ENCODE measurements at regions not wholly inside any gene's neighbourhood (a gene's known extent, or its start where the extent isn't known, plus 50 kb on each side); places are given as distances from the start of the nearest gene placed in this dataset.
"Not testable (repeated sequence)": the region's sequence is repeated elsewhere in the genome, so short reads cannot be mapped to it uniquely, and the experiment has no call there.

- no peak overlapping the region for H3K4me3 ChIP-seq (ENCODE audit: low read depth in 1 of 2, low read length in 2 of 2)
- no peak overlapping the region for H3K27ac ChIP-seq (ENCODE audit: low read depth in 2 of 2, low read length in 1 of 2)
- H3K27me3 ChIP-seq (ENCODE audit: control insufficient read depth in 1 of 2, insufficient read depth in 2 of 2, low read length in 2 of 2), result no peaks in the 10 kb centered on the region
- 85 to 91% methylated on average over 2 of the region's 2 CpGs for WGBS, 2 donors
- H3K4me1 ChIP-seq (ENCODE audit: control insufficient read depth in 2 of 2, insufficient read depth in 2 of 2, low read length in 1 of 2), result no peaks in the 10 kb centered on the region
- H3K36me3 ChIP-seq (ENCODE audit: control insufficient read depth in 2 of 2, insufficient read depth in 2 of 2, low read length in 1 of 2), result no peaks in the 10 kb centered on the region
- peaks cover 2% of the 10 kb centered on the region in 2 donors for H3K9me3 ChIP-seq (ENCODE audit: control insufficient read depth in 2 of 2, insufficient read depth in 1 of 2, low read depth in 1 of 2, low read length in 1 of 2)
Measured at GRCh38 chr4:34412233-34412632, 1832.1 kb downstream of the ARAP2 start.

DNA sequence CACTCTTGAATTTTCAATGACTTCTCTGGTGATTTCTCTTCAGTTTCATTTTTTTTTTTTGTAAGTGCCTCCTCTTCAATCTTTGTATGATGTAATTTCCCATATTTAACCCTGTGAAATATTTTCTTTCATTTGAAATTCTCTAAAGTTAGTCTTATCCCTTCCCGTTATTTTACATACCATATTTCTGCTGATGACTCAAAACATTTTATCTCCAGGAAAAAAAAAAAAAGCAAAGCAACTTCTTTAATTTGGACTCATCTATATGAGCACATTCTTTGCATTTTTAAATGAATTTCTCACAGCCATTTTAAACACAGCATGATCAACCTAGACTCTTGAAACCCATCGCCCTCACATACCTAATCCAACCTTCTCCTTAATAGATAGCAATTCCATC lies 1831.4 kb downstream of the ARAP2 start:
- Histone ChIP-seq H3K36me3 (ENCODE audit: control insufficient read depth in 2 of 2, insufficient read depth in 2 of 2, low read length in 1 of 2) (no peaks in the 10 kb centered on the region), H3K27me3 (ENCODE audit: control insufficient read depth in 1 of 2, insufficient read depth in 2 of 2, low read length in 2 of 2) (no peaks in the 10 kb centered on the region), H3K4me1 (ENCODE audit: control insufficient read depth in 2 of 2, insufficient read depth in 2 of 2, low read length in 1 of 2) (no peaks in the 10 kb centered on the region), H3K4me3 (ENCODE audit: low read depth in 1 of 2, low read length in 2 of 2) (no peak overlapping the region), H3K9me3 (ENCODE audit: control insufficient read depth in 2 of 2, insufficient read depth in 1 of 2, low read depth in 1 of 2, low read length in 1 of 2) (peaks cover 2% of the 10 kb centered on the region in 2 donors), H3K27ac (ENCODE audit: low read depth in 2 of 2, low read length in 1 of 2) (no peak overlapping the region)
- WGBS, 2 donors, result 86 to 89% methylated on average over 2 of the region's 2 CpGs

- H3K4me3 ChIP-seq (ENCODE audit: low read depth in 1 of 2, low read length in 2 of 2), result no peak overlapping the region
- H3K36me3 ChIP-seq (ENCODE audit: control insufficient read depth in 2 of 2, insufficient read depth in 2 of 2, low read length in 1 of 2), result no peaks in the 10 kb centered on the region
- H3K9me3 ChIP-seq (ENCODE audit: control insufficient read depth in 2 of 2, insufficient read depth in 1 of 2, low read depth in 1 of 2, low read length in 1 of 2), result no peaks in the 10 kb centered on the region
- no peaks in the 10 kb centered on the region for H3K27me3 ChIP-seq (ENCODE audit: control insufficient read depth in 1 of 2, insufficient read depth in 2 of 2, low read length in 2 of 2)
- 37 to 63% methylated on average over 3 of the region's 3 CpGs for WGBS, 2 donors
- H3K4me1 ChIP-seq (ENCODE audit: control insufficient read depth in 2 of 2, insufficient read depth in 2 of 2, low read length in 1 of 2), result no peaks in the 10 kb centered on the region
- no peak overlapping the region for H3K27ac ChIP-seq (ENCODE audit: low read depth in 2 of 2, low read length in 1 of 2)
Measured at GRCh38 chr4:34417160-34417559, 1827.2 kb downstream of the ARAP2 start.

- 92 to 94% methylated on average over 2 of the region's 2 CpGs for WGBS, 2 donors
- Histone ChIP-seq H3K27me3 (ENCODE audit: control insufficient read depth in 1 of 2, insufficient read depth in 2 of 2, low read length in 2 of 2) (no peaks in the 10 kb centered on the region), H3K27ac (ENCODE audit: low read depth in 2 of 2, low read length in 1 of 2) (no peak overlapping the region)
Measured at GRCh38 chr4:34419871-34420270, 1824.4 kb downstream of the ARAP2 start.

DNA sequence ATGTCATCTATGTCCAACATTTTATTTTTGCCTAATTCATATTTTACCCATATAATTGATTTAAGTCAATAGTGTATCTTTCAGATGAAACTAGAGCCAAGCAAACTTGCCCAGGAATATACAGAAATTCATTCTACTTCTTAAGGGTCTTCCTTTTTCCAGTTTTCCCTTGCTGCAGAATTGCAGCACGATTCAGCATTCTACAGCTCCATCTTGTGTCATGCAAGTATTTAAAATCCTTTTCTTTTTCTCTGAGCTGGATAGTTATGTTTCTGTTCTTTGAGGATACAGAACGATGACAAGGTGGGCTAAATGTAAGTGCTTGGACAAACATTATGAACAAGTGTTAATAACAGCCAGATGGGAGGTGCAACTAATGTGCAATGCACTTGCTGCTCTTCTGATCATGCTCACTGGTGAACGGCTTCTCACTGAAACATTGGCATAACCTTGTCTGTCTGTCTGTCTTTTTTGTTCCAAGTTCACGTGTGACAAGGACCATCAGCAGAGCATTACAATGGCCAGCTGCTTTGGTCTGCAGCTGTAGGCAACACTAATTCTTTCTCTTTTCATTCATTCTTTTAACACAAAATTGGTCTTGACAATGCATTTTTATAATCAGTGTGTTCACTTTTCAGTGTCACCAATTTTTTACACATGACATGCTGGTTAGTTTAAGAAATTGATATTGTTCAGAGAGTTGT lies 1821.7 kb downstream of the ARAP2 start:
- no peaks in the 10 kb centered on the region for H3K36me3 ChIP-seq (ENCODE audit: control insufficient read depth in 2 of 2, insufficient read depth in 2 of 2, low read length in 1 of 2)
- no peaks in the 10 kb centered on the region for H3K27me3 ChIP-seq (ENCODE audit: control insufficient read depth in 1 of 2, insufficient read depth in 2 of 2, low read length in 2 of 2)
- 26 to 39% methylated on average over 4 of the region's 4 CpGs for WGBS, 2 donors
- no peaks in the 10 kb centered on the region for H3K9me3 ChIP-seq (ENCODE audit: control insufficient read depth in 2 of 2, insufficient read depth in 1 of 2, low read depth in 1 of 2, low read length in 1 of 2)
- no peaks in the 10 kb centered on the region for H3K4me1 ChIP-seq (ENCODE audit: control insufficient read depth in 2 of 2, insufficient read depth in 2 of 2, low read length in 1 of 2)
- H3K27ac ChIP-seq (ENCODE audit: low read depth in 2 of 2, low read length in 1 of 2), result no peak overlapping the region
- H3K4me3 ChIP-seq (ENCODE audit: low read depth in 1 of 2, low read length in 2 of 2), result no peak overlapping the region

More at GRCh38 chr4:34419871-34420270, 1824.4 kb downstream of the ARAP2 start:
- Histone ChIP-seq H3K36me3 (ENCODE audit: control insufficient read depth in 2 of 2, insufficient read depth in 2 of 2, low read length in 1 of 2) (no peaks in the 10 kb centered on the region), H3K9me3 (ENCODE audit: control insufficient read depth in 2 of 2, insufficient read depth in 1 of 2, low read depth in 1 of 2, low read length in 1 of 2) (no peaks in the 10 kb centered on the region), H3K4me3 (ENCODE audit: low read depth in 1 of 2, low read length in 2 of 2) (no peak overlapping the region), H3K4me1 (ENCODE audit: control insufficient read depth in 2 of 2, insufficient read depth in 2 of 2, low read length in 1 of 2) (no peaks in the 10 kb centered on the region)

DNA sequence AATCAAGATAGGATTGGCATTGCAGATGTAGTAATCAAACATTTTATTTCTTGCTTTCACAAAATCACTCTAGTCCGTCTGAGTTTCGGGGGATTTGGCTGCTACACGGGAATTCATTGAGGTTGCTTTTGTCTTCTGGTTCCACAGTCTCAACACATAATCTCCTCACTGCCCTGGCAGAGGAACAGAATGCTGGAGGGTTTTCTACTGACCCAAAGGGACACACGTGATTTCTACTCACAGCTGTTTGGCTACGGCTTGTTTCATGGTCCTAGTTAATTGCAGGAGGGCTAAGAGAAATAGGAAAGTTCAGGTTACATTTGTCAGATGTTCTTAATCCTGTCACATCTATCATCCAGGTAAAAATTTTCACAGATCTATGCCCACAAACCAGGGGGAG lies 1811.6 kb downstream of the ARAP2 start:
- Histone ChIP-seq H3K27ac (ENCODE audit: low read depth in 2 of 2, low read length in 1 of 2) (no peak overlapping the region), H3K9me3 (ENCODE audit: control insufficient read depth in 2 of 2, insufficient read depth in 1 of 2, low read depth in 1 of 2, low read length in 1 of 2) (no peaks in the 10 kb centered on the region), H3K4me3 (ENCODE audit: low read depth in 1 of 2, low read length in 2 of 2) (no peak overlapping the region), H3K27me3 (ENCODE audit: control insufficient read depth in 1 of 2, insufficient read depth in 2 of 2, low read length in 2 of 2) (no peaks in the 10 kb centered on the region), H3K4me1 (ENCODE audit: control insufficient read depth in 2 of 2, insufficient read depth in 2 of 2, low read length in 1 of 2) (no peaks in the 10 kb centered on the region), H3K36me3 (ENCODE audit: control insufficient read depth in 2 of 2, insufficient read depth in 2 of 2, low read length in 1 of 2) (no peaks in the 10 kb centered on the region)
- WGBS, 2 donors, result 63 to 73% methylated on average over 5 of the region's 5 CpGs

DNA sequence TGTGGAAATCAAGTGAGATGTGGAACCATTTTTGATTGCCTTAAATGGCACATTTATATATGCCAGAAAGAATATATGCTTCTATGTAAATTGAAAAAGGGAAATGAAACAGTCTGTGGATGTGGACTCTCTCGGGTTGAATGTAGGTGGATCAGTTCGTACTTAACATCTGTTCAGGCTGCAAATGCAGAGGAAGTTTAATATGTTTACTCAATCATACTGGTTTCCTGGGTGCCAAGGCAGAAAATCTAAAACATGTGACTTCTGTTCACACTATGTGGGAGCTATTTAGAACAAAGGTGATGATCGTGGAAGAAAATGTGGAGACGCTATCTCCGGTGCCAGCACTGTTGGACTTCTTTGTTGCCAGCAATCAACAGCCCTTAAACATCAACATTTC lies 1809.9 kb downstream of the ARAP2 start:
- H3K27ac ChIP-seq (ENCODE audit: low read depth in 2 of 2, low read length in 1 of 2); H3K27me3 ChIP-seq (ENCODE audit: control insufficient read depth in 1 of 2, insufficient read depth in 2 of 2, low read length in 2 of 2); H3K4me1 ChIP-seq (ENCODE audit: control insufficient read depth in 2 of 2, insufficient read depth in 2 of 2, low read length in 1 of 2); H3K4me3 ChIP-seq (ENCODE audit: low read depth in 1 of 2, low read length in 2 of 2); H3K9me3 ChIP-seq (ENCODE audit: control insufficient read depth in 2 of 2, insufficient read depth in 1 of 2, low read depth in 1 of 2, low read length in 1 of 2); H3K36me3 ChIP-seq (ENCODE audit: control insufficient read depth in 2 of 2, insufficient read depth in 2 of 2, low read length in 1 of 2): not testable (repeated sequence)
- WGBS, 2 donors, result 69 to 71% methylated on average over 5 of the region's 5 CpGs

GRCh38 chr4:34464196-34464595 lies 1780.1 kb downstream of the ARAP2 start:
- Histone ChIP-seq H3K4me1 (ENCODE audit: control insufficient read depth in 2 of 2, insufficient read depth in 2 of 2, low read length in 1 of 2) (no peaks in the 10 kb centered on the region), H3K36me3 (ENCODE audit: control insufficient read depth in 2 of 2, insufficient read depth in 2 of 2, low read length in 1 of 2) (no peaks in the 10 kb centered on the region), H3K4me3 (ENCODE audit: low read depth in 1 of 2, low read length in 2 of 2) (no peak overlapping the region), H3K27ac (ENCODE audit: low read depth in 2 of 2, low read length in 1 of 2) (no peak overlapping the region), H3K27me3 (ENCODE audit: control insufficient read depth in 1 of 2, insufficient read depth in 2 of 2, low read length in 2 of 2) (no peaks in the 10 kb centered on the region), H3K9me3 (ENCODE audit: control insufficient read depth in 2 of 2, insufficient read depth in 1 of 2, low read depth in 1 of 2, low read length in 1 of 2) (no peaks in the 10 kb centered on the region)
- WGBS, 2 donors, result 68 to 73% methylated on average over 2 of the region's 2 CpGs

DNA sequence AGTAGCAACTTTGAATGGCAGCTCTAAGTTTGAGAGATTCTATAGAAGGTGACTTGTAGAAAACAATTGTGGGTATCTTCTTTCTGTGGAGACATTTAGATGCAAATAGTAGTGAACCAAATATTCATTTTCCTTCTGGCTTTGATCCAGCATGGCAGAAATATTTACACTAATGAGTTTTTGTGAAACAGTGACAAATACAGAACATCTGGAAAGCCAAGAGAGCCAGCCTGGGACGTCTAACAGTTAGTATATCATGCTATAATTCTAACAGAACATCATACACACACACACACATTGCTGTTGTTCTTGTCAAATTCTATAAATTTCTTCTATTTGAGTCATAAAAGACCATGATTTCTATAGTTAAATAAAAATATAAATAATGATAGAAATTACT lies 1777.9 kb downstream of the ARAP2 start:
- WGBS, 2 donors, result 29 to 35% methylated on average over 1 of the region's 1 CpG
- Histone ChIP-seq H3K36me3 (ENCODE audit: control insufficient read depth in 2 of 2, insufficient read depth in 2 of 2, low read length in 1 of 2) (no peaks in the 10 kb centered on the region), H3K27ac (ENCODE audit: low read depth in 2 of 2, low read length in 1 of 2) (no peak overlapping the region), H3K9me3 (ENCODE audit: control insufficient read depth in 2 of 2, insufficient read depth in 1 of 2, low read depth in 1 of 2, low read length in 1 of 2) (no peaks in the 10 kb centered on the region), H3K4me1 (ENCODE audit: control insufficient read depth in 2 of 2, insufficient read depth in 2 of 2, low read length in 1 of 2) (no peaks in the 10 kb centered on the region), H3K4me3 (ENCODE audit: low read depth in 1 of 2, low read length in 2 of 2) (no peak overlapping the region), H3K27me3 (ENCODE audit: control insufficient read depth in 1 of 2, insufficient read depth in 2 of 2, low read length in 2 of 2) (no peaks in the 10 kb centered on the region)

DNA sequence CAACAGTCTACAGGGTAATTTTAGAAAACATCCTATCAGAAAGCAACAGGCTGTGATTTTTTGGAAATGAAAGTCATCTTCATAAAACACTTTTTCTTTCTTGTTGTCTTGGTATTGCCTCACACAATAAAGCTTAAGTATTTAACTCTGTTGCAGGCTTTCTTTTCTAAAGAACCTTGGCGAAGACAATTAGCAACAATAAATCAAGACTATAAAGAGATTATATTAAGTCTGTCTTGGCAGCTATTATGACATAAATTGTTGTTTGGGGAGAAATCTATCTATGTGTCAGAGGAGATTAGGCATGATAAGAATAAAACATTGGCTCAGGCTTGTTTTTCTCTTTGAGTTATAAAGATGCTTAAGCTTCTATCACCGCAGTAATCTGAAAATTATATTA lies 1774.8 kb downstream of the ARAP2 start:
- H3K4me1 ChIP-seq (ENCODE audit: control insufficient read depth in 2 of 2, insufficient read depth in 2 of 2, low read length in 1 of 2), result no peaks in the 10 kb centered on the region
- no peak overlapping the region for H3K27ac ChIP-seq (ENCODE audit: low read depth in 2 of 2, low read length in 1 of 2)
- WGBS, 2 donors, result 44 to 56% methylated on average over 2 of the region's 2 CpGs
- H3K27me3 ChIP-seq (ENCODE audit: control insufficient read depth in 1 of 2, insufficient read depth in 2 of 2, low read length in 2 of 2), result no peaks in the 10 kb centered on the region
- H3K4me3 ChIP-seq (ENCODE audit: low read depth in 1 of 2, low read length in 2 of 2), result no peak overlapping the region
- H3K9me3 ChIP-seq (ENCODE audit: control insufficient read depth in 2 of 2, insufficient read depth in 1 of 2, low read depth in 1 of 2, low read length in 1 of 2), result no peaks in the 10 kb centered on the region
- no peaks in the 10 kb centered on the region for H3K36me3 ChIP-seq (ENCODE audit: control insufficient read depth in 2 of 2, insufficient read depth in 2 of 2, low read length in 1 of 2)

All from esophagus (tissue), 2 donors.